GM23248 (cell line): ENCODE measurements at regions not wholly inside any gene's neighbourhood (a gene's known extent, or its start where the extent isn't known, plus 50 kb on each side); places are given as distances from the start of the nearest gene placed in this dataset.

Experiments used
- EZH2 ChIP-seq: fragments of 200-600 bp; sonication (generic); IDR thresholded peaks from 2 replicates; pipeline ENCODE4 v1.6.1; 2018; ENCODE audit warnings: antibody characterized with exemption, mild to moderate bottlenecking; ENCODE audit not compliant: insufficient read depth, poor library complexity, severe bottlenecking
- EZH2phosphoT487 ChIP-seq: fragments of 200-600 bp; sonication (generic); IDR thresholded peaks from 2 replicates; pipeline ENCODE4 v1.6.1; 2018; ENCODE audit warnings: antibody characterized with exemption, moderate library complexity, mild to moderate bottlenecking, low read depth; ENCODE audit not compliant: insufficient read depth

- TF ChIP-seq EZH2 (no peak), EZH2phosphoT487 (no peak)
These were observed 406.2 kb upstream of the BRINP1 start for GRCh38 chr9:119775410-119775809.
